MM.1S (cell line): ENCODE measurements at regions not wholly inside any gene's neighbourhood (a gene's known extent, or its start where the extent isn't known, plus 50 kb on each side); places are given as distances from the start of the nearest gene placed in this dataset.

ENCODE experiments used
- DNase-seq: peaks from one replicate; pipeline ENCODE4 v3.0.0-alpha.2; 2015
- H2AFZ ChIP-seq: fragments of 300-600 bp; sonication (generic); 2 replicates; pipeline ENCODE4 v1.6.0; 2016; ENCODE audit warnings: antibody characterized with exemption, low read length
- H3F3A ChIP-seq: fragments of 300-600 bp; sonication (generic); 2 replicates; pipeline ENCODE4 v1.6.1; 2016; ENCODE audit warnings: mild to moderate bottlenecking, antibody characterized with exemption, low read length, moderate library complexity, mixed read lengths; ENCODE audit not compliant: insufficient read depth
- H3K27ac ChIP-seq: fragments of 300-600 bp; sonication (generic); 2 replicates; pipeline ENCODE4 v1.5.1; 2016; ENCODE audit warnings: mild to moderate bottlenecking, low read length
- H3K27me3 ChIP-seq: fragments of 300-600 bp; sonication (generic); replicated peaks from 2 replicates; pipeline ENCODE4 v1.6.0; 2016; ENCODE audit warnings: low read length; ENCODE audit not compliant: insufficient read depth
- H3K36me3 ChIP-seq: fragments of 300-600 bp; sonication (generic); replicated peaks from 2 replicates; pipeline ENCODE4 v1.6.1; 2016; ENCODE audit warnings: mild to moderate bottlenecking, low read length, mixed read lengths; ENCODE audit not compliant: insufficient read depth
- H3K4me1 ChIP-seq: fragments of 300-600 bp; sonication (generic); 2 replicates; pipeline ENCODE4 v1.6.1; 2016; ENCODE audit warnings: low read length, mixed read lengths
- H3K4me2 ChIP-seq: fragments of 300-600 bp; sonication (generic); 2 replicates; pipeline ENCODE4 v1.6.0; 2016; ENCODE audit warnings: low read depth, low read length
- H3K4me3 ChIP-seq: fragments of 300-600 bp; sonication (generic); 2 replicates; pipeline ENCODE4 v1.5.1; 2016; ENCODE audit warnings: low read length, mixed read lengths
- H3K79me2 ChIP-seq: fragments of 300-600 bp; sonication (generic); 2 replicates; pipeline ENCODE4 v1.6.1; 2016; ENCODE audit warnings: mixed run types, low read length, mixed read lengths
- H3K9ac ChIP-seq: fragments of 300-600 bp; sonication (generic); 2 replicates; pipeline ENCODE4 v1.6.1; 2016; ENCODE audit warnings: low read length, mixed read lengths
- H3K9me2 ChIP-seq: fragments of 300-600 bp; sonication (generic); replicated peaks from 2 replicates; pipeline ENCODE4 v1.6.1; 2016; ENCODE audit warnings: mild to moderate bottlenecking, low read length, mixed read lengths; ENCODE audit not compliant: insufficient read depth
- H3K9me3 ChIP-seq: fragments of 300-600 bp; sonication (generic); replicated peaks from 2 replicates; pipeline ENCODE4 v1.6.1; 2016; ENCODE audit warnings: mild to moderate bottlenecking, low read length, mixed read lengths; ENCODE audit not compliant: insufficient read depth
- H4K20me1 ChIP-seq: fragments of 300-600 bp; sonication (generic); 2 replicates; pipeline ENCODE4 v1.6.1; 2016; ENCODE audit warnings: mild to moderate bottlenecking, low read length, moderate library complexity, mixed read lengths; ENCODE audit not compliant: insufficient read depth
- CTCF ChIP-seq: fragments of 300-600 bp; sonication (generic); IDR thresholded peaks from 2 replicates; pipeline ENCODE4 v1.5.1; 2016; ENCODE audit warnings: antibody characterized with exemption, low read length, mixed read lengths
- EZH2 ChIP-seq: fragments of 300-600 bp; sonication (generic); optimal IDR thresholded peaks from 2 replicates; pipeline ENCODE3; 2017; ENCODE audit warnings: low read depth, mild to moderate bottlenecking, antibody characterized with exemption, low read length, mixed read lengths
- EZH2phosphoT487 ChIP-seq: fragments of 300-600 bp; sonication (generic); IDR thresholded peaks from 2 replicates; pipeline ENCODE4 v1.6.1; 2018; ENCODE audit warnings: antibody characterized with exemption, low read length

DNA sequence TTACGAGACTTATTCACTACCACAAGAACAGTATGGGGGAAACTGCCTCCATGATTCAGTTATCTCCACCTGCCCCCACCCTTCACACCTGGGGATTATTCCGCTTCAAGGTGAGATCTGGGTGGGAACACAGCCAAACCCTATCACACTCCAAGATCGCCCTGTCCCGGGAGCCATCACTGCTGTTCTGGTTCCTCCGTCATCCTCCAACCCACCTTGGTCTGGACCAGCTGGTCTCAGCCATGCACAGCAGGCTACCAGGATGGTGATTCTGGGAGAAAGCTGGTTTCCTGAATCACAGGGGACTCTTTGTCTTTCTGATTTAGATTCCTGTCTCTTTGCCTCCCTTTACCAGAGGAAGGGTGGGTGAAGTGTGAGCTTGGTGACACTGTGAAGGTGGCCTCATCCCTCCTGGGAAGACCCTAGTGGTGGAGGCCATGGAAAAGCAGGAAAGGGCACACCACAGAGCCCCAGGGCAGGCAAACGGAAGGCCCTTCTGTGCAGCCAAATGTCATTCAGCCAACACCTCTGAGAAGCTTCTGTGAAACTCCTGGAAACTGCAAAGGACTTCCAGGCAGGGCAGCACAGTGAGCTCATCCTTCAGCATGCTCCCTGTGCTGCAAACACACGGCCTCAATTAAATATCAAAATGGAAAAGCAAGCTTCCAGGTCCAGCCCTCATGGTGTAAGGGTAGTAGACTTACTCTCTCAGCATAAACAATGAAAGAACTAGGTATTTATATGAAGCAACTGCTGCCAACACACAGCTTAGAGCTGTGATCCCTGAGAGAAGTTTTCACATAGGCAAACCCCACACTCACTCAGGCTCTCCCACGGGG, 169.8 kb downstream of the ANKRD60 start:
- H3K9ac ChIP-seq, result no peak overlapping the region
- H3K79me2 ChIP-seq, result no peaks in the 10 kb centered on the region
- no peak for TF ChIP-seq CTCF
- TF ChIP-seq EZH2, result no peak
- no peak for TF ChIP-seq EZH2phosphoT487
- no peak overlapping the region for H3K27ac ChIP-seq
- no peak for DNase-seq
- no peak overlapping the region for H3K4me2 ChIP-seq
- no peak overlapping the region for H2AFZ ChIP-seq
- H3K9me2 ChIP-seq, result no peaks in the 10 kb centered on the region
- H3K36me3 ChIP-seq, result no peaks in the 10 kb centered on the region
- H3K4me3 ChIP-seq, result no peak overlapping the region
- H4K20me1 ChIP-seq, result no peaks in the 10 kb centered on the region
- peaks cover 81% of the 10 kb centered on the region for H3K27me3 ChIP-seq
- no peaks in the 10 kb centered on the region for H3K9me3 ChIP-seq
- no peaks in the 10 kb centered on the region for H3K4me1 ChIP-seq
- H3F3A ChIP-seq, result no peaks in the 10 kb centered on the region

- no peaks in the 10 kb centered on the region for H4K20me1 ChIP-seq
- H3K27ac ChIP-seq, result no peak overlapping the region
- no peaks in the 10 kb centered on the region for H3K36me3 ChIP-seq
- no peak overlapping the region for H3K4me2 ChIP-seq
- H3K9me2 ChIP-seq, result no peaks in the 10 kb centered on the region
- no peaks in the 10 kb centered on the region for H3K9me3 ChIP-seq
- peaks cover 84% of the 10 kb centered on the region for H3K27me3 ChIP-seq
- TF ChIP-seq CTCF (no peak), EZH2 (no peak), EZH2phosphoT487 (no peak)
- no peak overlapping the region for H3K4me3 ChIP-seq
- no peak overlapping the region for H2AFZ ChIP-seq
- DNase-seq, result no peak
- no peaks in the 10 kb centered on the region for H3K4me1 ChIP-seq
- no peaks in the 10 kb centered on the region for H3F3A ChIP-seq
- H3K9ac ChIP-seq, result no peak overlapping the region
- no peaks in the 10 kb centered on the region for H3K79me2 ChIP-seq
These were observed 171.3 kb downstream of the ANKRD60 start for GRCh38 chr20:58056921-58057686.

GRCh38 chr20:58056021-58056591, 172.3 kb downstream of the ANKRD60 start:
- H3K36me3 ChIP-seq, result no peaks in the 10 kb centered on the region
- H3F3A ChIP-seq, result no peaks in the 10 kb centered on the region
- H3K9ac ChIP-seq, result no peak overlapping the region
- H3K27ac ChIP-seq, result no peak overlapping the region
- H2AFZ ChIP-seq, result no peak overlapping the region
- H4K20me1 ChIP-seq, result no peaks in the 10 kb centered on the region
- H3K4me2 ChIP-seq, result no peak overlapping the region
- no peak overlapping the region for H3K4me3 ChIP-seq
- DNase-seq, result no peak
- no peaks in the 10 kb centered on the region for H3K9me2 ChIP-seq
- peaks cover 76% of the 10 kb centered on the region for H3K27me3 ChIP-seq
- TF ChIP-seq EZH2 (no peak), CTCF (no peak), EZH2phosphoT487 (no peak)
- H3K9me3 ChIP-seq, result no peaks in the 10 kb centered on the region
- no peaks in the 10 kb centered on the region for H3K79me2 ChIP-seq
- H3K4me1 ChIP-seq, result no peaks in the 10 kb centered on the region
